SK-N-SH (cell line): ENCODE measurements at regions not wholly inside any gene's neighbourhood (a gene's known extent, or its start where the extent isn't known, plus 50 kb on each side); places are given as distances from the start of the nearest gene placed in this dataset.

Experiments used
- CTCF ChIA-PET: fragments of 300-600, 350-600 bp; formaldehyde crosslinking; extraction: SDS; loops from one replicate; lab custom pipeline; 2021; lab: Yijun Ruan, JAX
- POLR2A ChIA-PET: fragments of 350-600 bp; sonication (Branson Sonifier 250); formaldehyde crosslinking; extraction: SDS; loops from one replicate; lab custom pipeline; 2020; ENCODE audit warnings: antibody characterized with exemption, inconsistent platforms; lab: Yijun Ruan, JAX
- DNase-seq: peaks from one replicate; pipeline ENCODE4 v3.0.0; 2012
- H2AFZ ChIP-seq: fragments of 200-600 bp; sonication (generic); 2 replicates; pipeline ENCODE4 v1.8.1; 2016; ENCODE audit warnings: antibody characterized with exemption, mild to moderate bottlenecking, low read depth
- H3F3A ChIP-seq: fragments of 200-600 bp; sonication (generic); replicated peaks from 2 replicates; pipeline ENCODE3; 2016; ENCODE audit warnings: antibody characterized with exemption, mild to moderate bottlenecking; ENCODE audit not compliant: insufficient read depth
- H3K27ac ChIP-seq, 2 experiments: fragments of 200-500 bp in 1 of 2; fragments of 200-600 bp in 1 of 2; sonication (Bioruptor generic) in 1 of 2; sonication (generic), shearing (Covaris generic) in 1 of 2; 2 replicates each; pipeline versions ENCODE4 v1.5.1 to v1.6.1; 2014 to 2016; ENCODE audit warnings: low read depth in 2 of 2, inconsistent platforms in 1 of 2, low read length in 1 of 2, mild to moderate bottlenecking in 1 of 2, mixed read lengths in 1 of 2
- H3K27me3 ChIP-seq: fragments of 200-600 bp; sonication (generic), shearing (Covaris generic); 2 replicates; pipeline ENCODE4 v1.6.1; 2016; ENCODE audit warnings: mixed run types; ENCODE audit not compliant: insufficient read depth
- H3K36me3 ChIP-seq, 2 experiments: fragments of 200-500 bp in 1 of 2; fragments of 200-600 bp in 1 of 2; sonication (Bioruptor generic) in 1 of 2; sonication (generic) in 1 of 2; replicated peaks in 1 of 2; 2 replicates each; pipeline versions ENCODE3 to v1.5.1; 2014 to 2016; ENCODE audit warnings: low read length in 1 of 2, mild to moderate bottlenecking in 1 of 2; ENCODE audit not compliant: insufficient read depth in 2 of 2, control insufficient read depth in 1 of 2
- H3K4me1 ChIP-seq, 2 experiments: fragments of 200-500 bp in 1 of 2; fragments of 200-600 bp in 1 of 2; sonication (Bioruptor generic) in 1 of 2; sonication (generic), shearing (Covaris generic) in 1 of 2; 2 replicates each; pipeline versions ENCODE4 v1.5.1 to v1.6.1; 2014 to 2016; ENCODE audit warnings: low read depth in 1 of 2, low read length in 1 of 2, mixed run types in 1 of 2; ENCODE audit not compliant: insufficient read depth in 2 of 2, control insufficient read depth in 1 of 2
- H3K4me2 ChIP-seq: fragments of 200-600 bp; sonication (generic), shearing (Covaris generic); 2 replicates; pipeline ENCODE4 v1.6.1; 2017; ENCODE audit warnings: mixed run types
- H3K4me3 ChIP-seq, 2 experiments: fragments of 200-500 bp in 1 of 2; fragments of 200-600 bp in 1 of 2; sonication (Bioruptor generic) in 1 of 2; sonication (generic), shearing (Covaris generic) in 1 of 2; 2 replicates each; pipeline versions ENCODE4 v1.5.1 to v1.8.1; 2014 to 2016; ENCODE audit warnings: low read depth in 2 of 2, inconsistent platforms in 1 of 2, low read length in 1 of 2, mild to moderate bottlenecking in 1 of 2, mixed read lengths in 1 of 2, moderate library complexity in 1 of 2
- H3K79me2 ChIP-seq: fragments of 200-600 bp; sonication (generic); 2 replicates; pipeline ENCODE4 v1.8.1; 2017; ENCODE audit warnings: mild to moderate bottlenecking; ENCODE audit not compliant: insufficient read depth
- H3K9ac ChIP-seq: fragments of 200-600 bp; sonication (generic); 2 replicates; pipeline ENCODE4 v1.6.1; 2017; ENCODE audit warnings: mixed run types
- H3K9me2 ChIP-seq: fragments of 200-600 bp; sonication (generic); 2 replicates; pipeline ENCODE4 v1.6.1; 2017; ENCODE audit warnings: mixed run types
- H3K9me3 ChIP-seq: fragments of 200-600 bp; sonication (generic); 2 replicates; pipeline ENCODE4 v1.6.1; 2017; ENCODE audit warnings: mixed run types, mild to moderate bottlenecking, moderate library complexity
- H4K20me1 ChIP-seq: fragments of 200-600 bp; sonication (generic); 2 replicates; pipeline ENCODE4 v1.6.1; 2017; ENCODE audit warnings: mild to moderate bottlenecking, mixed run types; ENCODE audit not compliant: insufficient read depth
- EP300 ChIP-seq, 2 experiments: IDR thresholded peaks; 2 replicates each; pipeline versions ENCODE4 v1.4.0 to v1.6.1; 2012; ENCODE audit warnings: borderline replicate concordance in 1 of 2, low read depth in 1 of 2, low read length in 1 of 2
- GABPA ChIP-seq: IDR thresholded peaks from 2 replicates; pipeline ENCODE4 v1.4.0; 2012; ENCODE audit warnings: low read depth, mild to moderate bottlenecking
- GATA2 ChIP-seq: sonication (generic); formaldehyde crosslinking; IDR thresholded peaks from 2 replicates; pipeline ENCODE4 v1.5.0; 2020; ENCODE audit warnings: mild to moderate bottlenecking, missing genetic modification reagents
- MEF2A ChIP-seq: IDR thresholded peaks from 2 replicates; pipeline ENCODE4 v1.4.0; 2012; ENCODE audit warnings: low read depth, borderline replicate concordance
- MXI1 ChIP-seq: IDR thresholded peaks from 2 replicates; pipeline ENCODE4 v1.6.1; 2012; ENCODE audit warnings: mild to moderate bottlenecking, low read depth, low read length, improper control_type of control experiment
- RCOR1 ChIP-seq: fragments of 150-350 bp; IDR thresholded peaks from 2 replicates; pipeline ENCODE4 v1.6.1; 2017; ENCODE audit warnings: antibody characterized with exemption, low read length
- RFX5 ChIP-seq: IDR thresholded peaks from 2 replicates; pipeline ENCODE4 v1.6.1; 2012; ENCODE audit warnings: mild to moderate bottlenecking, improper control_type of control experiment, low read length
- SMC3 ChIP-seq: IDR thresholded peaks from 2 replicates; pipeline ENCODE4 v1.6.1; 2012; ENCODE audit warnings: low read depth, low read length, improper control_type of control experiment
- TAF1 ChIP-seq: IDR thresholded peaks from 2 replicates; pipeline ENCODE4 v1.6.1; 2012; ENCODE audit warnings: low read depth, mild to moderate bottlenecking, low read length, moderate library complexity, borderline replicate concordance
- TEAD4 ChIP-seq: IDR thresholded peaks from 2 replicates; pipeline ENCODE4 v1.4.0; 2012; ENCODE audit warnings: mild to moderate bottlenecking, borderline replicate concordance; ENCODE audit not compliant: insufficient read depth
- WGBS: methylation state at CpG from one replicate; pipeline ENCODE4 v1.1.6; 2017; ENCODE audit warnings: low lambda C conversion rate; 5-methylcytosine and 5-hydroxymethylcytosine counted together
- TF ChIP-seq, protein P1 (sequence below): IDR thresholded peaks from 2 replicates; pipeline ENCODE4 v1.4.0; 2012; ENCODE audit warnings: low read depth
- TF ChIP-seq, protein P2 (sequence below): IDR thresholded peaks from 2 replicates; pipeline ENCODE4; 2012
- TF ChIP-seq, protein P3 (sequence below): fragments of 150-350 bp; IDR thresholded peaks from 2 replicates; pipeline ENCODE4 v1.6.1; 2016; ENCODE audit warnings: mild to moderate bottlenecking, low read depth, low read length
- TF ChIP-seq, protein P4 (sequence below): IDR thresholded peaks from 2 replicates; pipeline ENCODE4 v1.4.0; 2012; ENCODE audit warnings: low read depth, borderline replicate concordance
- TF ChIP-seq, protein P5 (sequence below): IDR thresholded peaks from 2 replicates; pipeline ENCODE4 v1.4.0; 2012; ENCODE audit warnings: low read depth, borderline replicate concordance

DNA sequence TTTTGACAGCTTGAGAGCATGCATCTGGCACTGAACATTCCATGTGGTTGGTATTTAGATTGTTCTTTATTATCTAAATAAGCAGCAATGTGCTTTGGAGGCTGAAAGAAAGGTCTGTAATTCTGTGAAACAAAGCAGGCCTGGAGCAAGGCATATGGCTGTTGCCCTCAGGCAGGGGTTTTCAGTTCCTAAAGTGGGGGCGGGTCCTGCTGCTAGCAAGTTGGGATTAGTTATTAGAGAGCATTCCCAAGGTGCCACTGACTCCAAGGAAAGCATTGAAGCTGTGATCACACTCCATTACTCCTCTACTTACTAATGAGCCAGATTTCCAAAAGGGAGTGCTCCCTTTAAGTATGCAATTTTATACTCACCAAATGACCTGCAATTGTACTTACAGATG lies 432.2 kb downstream of the OLFM4 start:
- 8% methylated on average over 1 of the region's 1 CpG for WGBS
- Histone ChIP-seq H3K4me3 (no peak overlapping the region), H3K9ac (no peak overlapping the region), H4K20me1 (no peaks in the 10 kb centered on the region), H3F3A (no peaks in the 10 kb centered on the region), H3K27me3 (no peaks in the 10 kb centered on the region), H2AFZ (no peak overlapping the region), H3K36me3 (no peaks in the 10 kb centered on the region), H3K4me1 (no peaks in the 10 kb centered on the region), H3K4me2 (no peak overlapping the region), H3K27ac (no peak overlapping the region), H3K9me3 (no peaks in the 10 kb centered on the region), H3K9me2 (no peaks in the 10 kb centered on the region), H3K79me2 (no peaks in the 10 kb centered on the region)
- DNase-seq = peak; percentile 22
- TF ChIP-seq, protein P1, sequence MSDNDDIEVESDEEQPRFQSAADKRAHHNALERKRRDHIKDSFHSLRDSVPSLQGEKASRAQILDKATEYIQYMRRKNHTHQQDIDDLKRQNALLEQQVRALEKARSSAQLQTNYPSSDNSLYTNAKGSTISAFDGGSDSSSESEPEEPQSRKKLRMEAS = no peak
- TF ChIP-seq MXI1 = 0 out of 2 replicates have a peak, but pooled peaks have one; percentile 20
- TF ChIP-seq TAF1 = no peak
- TF ChIP-seq EP300 (IDR thresholded peaks at IDR 0.05; ENCODE audit: borderline replicate concordance in 1 of 2, low read depth in 1 of 2, low read length in 1 of 2) = peak in 1 of 2 experiments; percentile 12; a peak in 1 of 4 replicates
- peak; percentile 29; the same call in 1 of the 2 replicates for TF ChIP-seq GATA2
- no peak for TF ChIP-seq MEF2A
- CTCF ChIA-PET = no interaction called here
- POLR2A ChIA-PET = no interaction called here

DNA sequence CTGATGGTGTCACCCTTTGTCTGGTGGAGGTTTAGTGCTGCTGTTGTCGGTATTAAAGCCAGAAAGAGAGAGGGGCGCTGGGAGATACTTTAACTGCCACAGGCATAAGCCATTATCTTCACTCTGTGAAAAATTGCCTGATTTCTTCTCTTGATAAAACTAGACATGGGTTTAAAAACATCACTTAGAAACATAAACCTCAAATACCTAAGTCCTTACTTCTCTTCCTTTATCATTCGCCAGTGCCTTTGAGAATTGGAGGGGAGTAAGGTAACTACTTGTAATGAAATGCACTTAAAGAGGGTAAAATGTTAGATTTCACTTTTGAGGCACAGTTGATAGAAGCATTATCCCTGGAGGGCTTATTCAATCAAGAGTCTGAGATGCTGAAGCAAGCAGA lies 434.5 kb downstream of the OLFM4 start:
- DNase-seq = no peak
- POLR2A ChIA-PET = no interaction called here
- no peak overlapping the region for H3K4me3 ChIP-seq
- no peaks in the 10 kb centered on the region for H3K79me2 ChIP-seq
- H3K27ac ChIP-seq = no peak overlapping the region
- no peak overlapping the region for H3K4me2 ChIP-seq
- H3K27me3 ChIP-seq = no peaks in the 10 kb centered on the region
- no peak overlapping the region for H3K9ac ChIP-seq
- H2AFZ ChIP-seq = no peak overlapping the region
- TF ChIP-seq, protein P2, sequence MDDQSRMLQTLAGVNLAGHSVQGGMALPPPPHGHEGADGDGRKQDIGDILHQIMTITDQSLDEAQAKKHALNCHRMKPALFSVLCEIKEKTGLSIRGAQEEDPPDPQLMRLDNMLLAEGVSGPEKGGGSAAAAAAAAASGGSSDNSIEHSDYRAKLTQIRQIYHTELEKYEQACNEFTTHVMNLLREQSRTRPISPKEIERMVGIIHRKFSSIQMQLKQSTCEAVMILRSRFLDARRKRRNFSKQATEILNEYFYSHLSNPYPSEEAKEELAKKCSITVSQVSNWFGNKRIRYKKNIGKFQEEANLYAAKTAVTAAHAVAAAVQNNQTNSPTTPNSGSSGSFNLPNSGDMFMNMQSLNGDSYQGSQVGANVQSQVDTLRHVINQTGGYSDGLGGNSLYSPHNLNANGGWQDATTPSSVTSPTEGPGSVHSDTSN = no peak
- TF ChIP-seq, protein P3, sequence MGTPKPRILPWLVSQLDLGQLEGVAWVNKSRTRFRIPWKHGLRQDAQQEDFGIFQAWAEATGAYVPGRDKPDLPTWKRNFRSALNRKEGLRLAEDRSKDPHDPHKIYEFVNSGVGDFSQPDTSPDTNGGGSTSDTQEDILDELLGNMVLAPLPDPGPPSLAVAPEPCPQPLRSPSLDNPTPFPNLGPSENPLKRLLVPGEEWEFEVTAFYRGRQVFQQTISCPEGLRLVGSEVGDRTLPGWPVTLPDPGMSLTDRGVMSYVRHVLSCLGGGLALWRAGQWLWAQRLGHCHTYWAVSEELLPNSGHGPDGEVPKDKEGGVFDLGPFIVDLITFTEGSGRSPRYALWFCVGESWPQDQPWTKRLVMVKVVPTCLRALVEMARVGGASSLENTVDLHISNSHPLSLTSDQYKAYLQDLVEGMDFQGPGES = no peak
- no peak for TF ChIP-seq SMC3
- TF ChIP-seq RCOR1 = no peak
- TF ChIP-seq RFX5 = no peak
- TF ChIP-seq TEAD4 = no peak
- TF ChIP-seq, protein P4, sequence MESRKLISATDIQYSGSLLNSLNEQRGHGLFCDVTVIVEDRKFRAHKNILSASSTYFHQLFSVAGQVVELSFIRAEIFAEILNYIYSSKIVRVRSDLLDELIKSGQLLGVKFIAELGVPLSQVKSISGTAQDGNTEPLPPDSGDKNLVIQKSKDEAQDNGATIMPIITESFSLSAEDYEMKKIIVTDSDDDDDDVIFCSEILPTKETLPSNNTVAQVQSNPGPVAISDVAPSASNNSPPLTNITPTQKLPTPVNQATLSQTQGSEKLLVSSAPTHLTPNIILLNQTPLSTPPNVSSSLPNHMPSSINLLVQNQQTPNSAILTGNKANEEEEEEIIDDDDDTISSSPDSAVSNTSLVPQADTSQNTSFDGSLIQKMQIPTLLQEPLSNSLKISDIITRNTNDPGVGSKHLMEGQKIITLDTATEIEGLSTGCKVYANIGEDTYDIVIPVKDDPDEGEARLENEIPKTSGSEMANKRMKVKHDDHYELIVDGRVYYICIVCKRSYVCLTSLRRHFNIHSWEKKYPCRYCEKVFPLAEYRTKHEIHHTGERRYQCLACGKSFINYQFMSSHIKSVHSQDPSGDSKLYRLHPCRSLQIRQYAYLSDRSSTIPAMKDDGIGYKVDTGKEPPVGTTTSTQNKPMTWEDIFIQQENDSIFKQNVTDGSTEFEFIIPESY = no peak
- TF ChIP-seq GABPA = no peak
- TF ChIP-seq, protein P5, sequence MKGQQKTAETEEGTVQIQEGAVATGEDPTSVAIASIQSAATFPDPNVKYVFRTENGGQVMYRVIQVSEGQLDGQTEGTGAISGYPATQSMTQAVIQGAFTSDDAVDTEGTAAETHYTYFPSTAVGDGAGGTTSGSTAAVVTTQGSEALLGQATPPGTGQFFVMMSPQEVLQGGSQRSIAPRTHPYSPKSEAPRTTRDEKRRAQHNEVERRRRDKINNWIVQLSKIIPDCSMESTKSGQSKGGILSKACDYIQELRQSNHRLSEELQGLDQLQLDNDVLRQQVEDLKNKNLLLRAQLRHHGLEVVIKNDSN = no peak
- H3K4me1 ChIP-seq = no peaks in the 10 kb centered on the region
- no peaks in the 10 kb centered on the region for H3K36me3 ChIP-seq
- 27% methylated on average over 3 of the region's 3 CpGs for WGBS
- CTCF ChIA-PET = no interaction called here
- H3K9me3 ChIP-seq = peaks cover 5% of the 10 kb centered on the region; the same call in 1 of the 2 replicates
- H3K9me2 ChIP-seq = no peaks in the 10 kb centered on the region
- no peaks in the 10 kb centered on the region for H4K20me1 ChIP-seq
- no peaks in the 10 kb centered on the region for H3F3A ChIP-seq
